ENCODE measurements at regions not wholly inside any gene's neighbourhood (a gene's known extent, or its start where the extent isn't known, plus 50 kb on each side); places are given as distances from the start of the nearest gene placed in this dataset.

- Histone ChIP-seq H3K36me3 (ENCODE audit: control insufficient read depth in 2 of 3, insufficient read depth in 3 of 3, low read length in 3 of 3) (no peaks in the 10 kb centered on the region), H3K4me3 (ENCODE audit: low read length in 3 of 3) (no peak overlapping the region), H3K27ac (ENCODE audit: low read depth in 2 of 2, low read length in 2 of 2) (no peak overlapping the region), H3K9me3 (ENCODE audit: control insufficient read depth in 2 of 3, insufficient read depth in 1 of 3, low read length in 3 of 3) (no peaks in the 10 kb centered on the region), H3K4me1 (ENCODE audit: control insufficient read depth in 2 of 3, insufficient read depth in 2 of 3, low read depth in 1 of 3, low read length in 3 of 3) (no peaks in the 10 kb centered on the region), H3K9ac (ENCODE audit: low read length in 3 of 3) (no peak overlapping the region), H3K27me3 (ENCODE audit: control insufficient read depth, insufficient read depth, low read length) (no peaks in the 10 kb centered on the region)
- FAIRE-seq: no peak
- DNase-seq: no peak
- no peak for TF ChIP-seq CTCF (IDR thresholded peaks at IDR 0.05; ENCODE audit: borderline replicate concordance, extremely low read depth, insufficient read depth)
- intact Hi-C loops (cut with DNase I): no loop called here
These were observed 749.6 kb upstream of the VRK2 start for GRCh38 chr2:57296795-57297517.

GRCh38 chr2:57313678-57314077 lies 732.9 kb upstream of the VRK2 start:
- Histone ChIP-seq H3K9me3 (ENCODE audit: control insufficient read depth in 2 of 3, insufficient read depth in 1 of 3, low read length in 3 of 3) (no peaks in the 10 kb centered on the region), H3K27ac (ENCODE audit: low read depth in 2 of 2, low read length in 2 of 2) (no peak overlapping the region), H3K4me1 (ENCODE audit: control insufficient read depth in 2 of 3, insufficient read depth in 2 of 3, low read depth in 1 of 3, low read length in 3 of 3) (no peaks in the 10 kb centered on the region), H3K4me3 (ENCODE audit: low read length in 3 of 3) (no peak overlapping the region), H3K27me3 (ENCODE audit: control insufficient read depth, insufficient read depth, low read length) (no peaks in the 10 kb centered on the region), H3K9ac (ENCODE audit: low read length in 3 of 3) (no peak overlapping the region), H3K36me3 (ENCODE audit: control insufficient read depth in 2 of 3, insufficient read depth in 3 of 3, low read length in 3 of 3) (no peaks in the 10 kb centered on the region)
- TF ChIP-seq CTCF (IDR thresholded peaks at IDR 0.05; ENCODE audit: borderline replicate concordance, extremely low read depth, insufficient read depth): no peak
- DNase-seq (no peak), FAIRE-seq (no peak)
- intact Hi-C loops (cut with DNase I): no loop called here

GRCh38 chr2:57314682-57315081 lies 731.9 kb upstream of the VRK2 start:
- DNase-seq (no peak), FAIRE-seq (no peak)
- H3K27me3 ChIP-seq (ENCODE audit: control insufficient read depth, insufficient read depth, low read length): no peaks in the 10 kb centered on the region
- no peak overlapping the region for H3K4me3 ChIP-seq (ENCODE audit: low read length in 3 of 3)
- no peak overlapping the region for H3K9ac ChIP-seq (ENCODE audit: low read length in 3 of 3)
- no peaks in the 10 kb centered on the region for H3K4me1 ChIP-seq (ENCODE audit: control insufficient read depth in 2 of 3, insufficient read depth in 2 of 3, low read depth in 1 of 3, low read length in 3 of 3)
- TF ChIP-seq CTCF (IDR thresholded peaks at IDR 0.05; ENCODE audit: borderline replicate concordance, extremely low read depth, insufficient read depth): no peak
- H3K9me3 ChIP-seq (ENCODE audit: control insufficient read depth in 2 of 3, insufficient read depth in 1 of 3, low read length in 3 of 3): no peaks in the 10 kb centered on the region
- H3K27ac ChIP-seq (ENCODE audit: low read depth in 2 of 2, low read length in 2 of 2): no peak overlapping the region
- intact Hi-C loops (cut with DNase I): no loop called here
- no peaks in the 10 kb centered on the region for H3K36me3 ChIP-seq (ENCODE audit: control insufficient read depth in 2 of 3, insufficient read depth in 3 of 3, low read length in 3 of 3)

DNA sequence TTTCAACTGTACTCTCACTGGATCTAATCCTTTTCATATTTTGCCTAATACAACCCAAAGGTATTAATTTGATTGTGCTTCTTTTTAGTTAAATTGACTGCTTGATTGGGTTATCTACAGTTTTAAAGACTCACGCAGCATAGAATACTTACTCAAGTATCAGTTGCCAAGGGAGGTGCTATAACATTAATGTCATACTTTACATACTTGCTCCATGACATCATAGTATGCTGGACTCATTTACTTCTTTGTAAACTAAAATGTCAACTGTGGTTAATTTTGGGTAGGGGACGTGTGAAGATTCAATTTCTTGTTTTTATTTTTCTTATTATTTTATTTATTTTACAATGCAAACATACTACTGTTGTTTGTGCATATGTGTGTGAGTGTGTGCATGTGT lies 716.2 kb upstream of the VRK2 start:
- intact Hi-C loops (cut with DNase I): no loop called here
- H3K9me3 ChIP-seq (ENCODE audit: control insufficient read depth in 2 of 3, insufficient read depth in 1 of 3, low read length in 3 of 3): no peaks in the 10 kb centered on the region

More for the DNA sequence above, 716.2 kb upstream of the VRK2 start:
- Histone ChIP-seq H3K27me3 (ENCODE audit: control insufficient read depth, insufficient read depth, low read length) (no peaks in the 10 kb centered on the region), H3K4me3 (ENCODE audit: low read length in 3 of 3) (no peak overlapping the region), H3K27ac (ENCODE audit: low read depth in 2 of 2, low read length in 2 of 2) (no peak overlapping the region), H3K4me1 (ENCODE audit: control insufficient read depth in 2 of 3, insufficient read depth in 2 of 3, low read depth in 1 of 3, low read length in 3 of 3) (no peaks in the 10 kb centered on the region), H3K36me3 (ENCODE audit: control insufficient read depth in 2 of 3, insufficient read depth in 3 of 3, low read length in 3 of 3) (no peaks in the 10 kb centered on the region), H3K9ac (ENCODE audit: low read length in 3 of 3) (no peak overlapping the region)
- TF ChIP-seq CTCF (IDR thresholded peaks at IDR 0.05; ENCODE audit: borderline replicate concordance, extremely low read depth, insufficient read depth): no peak
- no peak for FAIRE-seq
- DNase-seq: peak in 2 of 5 donors; percentile 1 to 5

All from kidney (tissue), 13 donors.